SK-N-MC (cell line): ENCODE measurements at regions not wholly inside any gene's neighbourhood (a gene's known extent, or its start where the extent isn't known, plus 50 kb on each side); places are given as distances from the start of the nearest gene placed in this dataset.

Experiments used
- EZH2 ChIP-seq: fragments of 200-600 bp; sonication (generic); IDR thresholded peaks from one replicate; pipeline ENCODE4 v1.6.1; 2017; ENCODE audit warnings: antibody characterized with exemption
- FOXP2 ChIP-seq: optimal IDR thresholded peaks from 2 replicates; pipeline ENCODE3; 2011; ENCODE audit warnings: mild to moderate bottlenecking, moderate library complexity; ENCODE audit not compliant: insufficient read depth; ENCODE audit errors: extremely low read length, control extremely low read depth
- POLR2AphosphoS5 ChIP-seq: IDR thresholded peaks from 2 replicates; pipeline ENCODE4 v1.6.1; 2012; ENCODE audit warnings: mild to moderate bottlenecking, low read depth, low read length, borderline replicate concordance

DNA sequence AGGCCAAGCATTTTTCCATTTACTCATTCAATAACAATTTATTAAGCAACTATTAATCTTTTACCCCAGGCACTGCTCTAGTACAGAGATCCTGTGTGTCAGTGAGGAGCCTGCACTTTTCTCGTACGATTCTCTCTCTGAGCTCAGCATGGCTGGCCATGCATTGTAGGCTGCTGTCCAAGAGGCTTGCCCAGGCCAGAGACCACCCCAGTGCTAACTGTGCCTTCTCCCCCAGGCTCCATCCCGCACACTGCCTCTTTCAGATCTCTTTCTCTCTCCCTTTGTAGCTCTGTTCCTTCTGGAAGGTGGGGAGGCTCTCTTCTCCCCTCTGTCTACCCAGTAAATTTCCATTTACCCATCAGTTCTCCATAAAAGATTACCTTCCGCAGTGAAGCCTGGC, 101.0 kb upstream of the IKZF1 start:
- TF ChIP-seq POLR2AphosphoS5: no peak
- TF ChIP-seq EZH2: no peak
- TF ChIP-seq FOXP2: no peak
